ENCODE measurements at regions not wholly inside any gene's neighbourhood (a gene's known extent, or its start where the extent isn't known, plus 50 kb on each side); places are given as distances from the start of the nearest gene placed in this dataset.

DNA sequence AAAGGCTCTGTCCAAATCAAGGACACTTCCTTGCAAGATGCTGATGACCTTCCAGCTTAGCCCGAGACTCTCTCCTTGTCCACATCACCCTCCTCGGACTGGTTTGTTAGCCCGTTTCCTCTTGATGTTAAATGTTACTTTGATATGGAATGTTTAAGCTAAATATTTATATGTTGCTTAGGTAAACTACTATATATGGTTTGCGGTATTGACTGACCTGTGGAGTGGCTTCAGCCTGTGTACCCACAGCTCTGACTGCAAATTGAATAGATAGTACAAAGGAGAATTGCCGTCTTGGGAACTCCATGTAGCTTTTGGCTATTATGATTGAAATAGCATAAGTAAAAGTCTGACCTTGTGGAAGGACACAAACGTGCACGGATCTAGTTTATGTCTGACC, 422.0 kb downstream of the YTHDC2 start:
- H3K9me3 ChIP-seq (ENCODE audit: control extremely low read depth in 1 of 3, control insufficient read depth in 2 of 3, insufficient read depth in 1 of 3, low read length in 2 of 3) = no peaks in the 10 kb centered on the region
- TF ChIP-seq, protein P1, sequence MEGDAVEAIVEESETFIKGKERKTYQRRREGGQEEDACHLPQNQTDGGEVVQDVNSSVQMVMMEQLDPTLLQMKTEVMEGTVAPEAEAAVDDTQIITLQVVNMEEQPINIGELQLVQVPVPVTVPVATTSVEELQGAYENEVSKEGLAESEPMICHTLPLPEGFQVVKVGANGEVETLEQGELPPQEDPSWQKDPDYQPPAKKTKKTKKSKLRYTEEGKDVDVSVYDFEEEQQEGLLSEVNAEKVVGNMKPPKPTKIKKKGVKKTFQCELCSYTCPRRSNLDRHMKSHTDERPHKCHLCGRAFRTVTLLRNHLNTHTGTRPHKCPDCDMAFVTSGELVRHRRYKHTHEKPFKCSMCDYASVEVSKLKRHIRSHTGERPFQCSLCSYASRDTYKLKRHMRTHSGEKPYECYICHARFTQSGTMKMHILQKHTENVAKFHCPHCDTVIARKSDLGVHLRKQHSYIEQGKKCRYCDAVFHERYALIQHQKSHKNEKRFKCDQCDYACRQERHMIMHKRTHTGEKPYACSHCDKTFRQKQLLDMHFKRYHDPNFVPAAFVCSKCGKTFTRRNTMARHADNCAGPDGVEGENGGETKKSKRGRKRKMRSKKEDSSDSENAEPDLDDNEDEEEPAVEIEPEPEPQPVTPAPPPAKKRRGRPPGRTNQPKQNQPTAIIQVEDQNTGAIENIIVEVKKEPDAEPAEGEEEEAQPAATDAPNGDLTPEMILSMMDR (IDR thresholded peaks at IDR 0.05) = no peak
- TF ChIP-seq EZH2 (IDR thresholded peaks at IDR 0.05; ENCODE audit: borderline replicate concordance, insufficient read depth, low read depth, low read length, poor library complexity, severe bottlenecking) = no peak
- no peak overlapping the region for H3K9ac ChIP-seq (ENCODE audit: low read length)
- H3K4me3 Mint-ChIP-seq = no peak overlapping the region
- POLR2A ChIA-PET = no interaction called here
- no peak for DNase-seq
- no peak overlapping the region for H3K27ac ChIP-seq (ENCODE audit: low read length in 2 of 2)
- 100% methylated on average over 1 of the region's 7 CpGs for WGBS (ENCODE audit: insufficient coverage)
- H3K79me2 ChIP-seq (ENCODE audit: control insufficient read depth, insufficient read depth, low read length) = no peaks in the 10 kb centered on the region
- no peak for ATAC-seq (ENCODE audit: low read depth)
- H3K4me3 ChIP-seq (ENCODE audit: control extremely low read depth in 1 of 5, extremely low read depth in 1 of 5, insufficient read depth in 1 of 5, low read depth in 2 of 5, low read length in 4 of 5) = no peak overlapping the region
- no peaks in the 10 kb centered on the region for H3K9me3 Mint-ChIP-seq (ENCODE audit: insufficient read depth)
- no peaks in the 10 kb centered on the region for H3K36me3 ChIP-seq (replicated peaks in 1 of 2; ENCODE audit: control extremely low read depth in 1 of 2, control insufficient read depth in 1 of 2, extremely low read depth in 1 of 2, insufficient read depth in 2 of 2, low read length in 1 of 2)
- H3K27me3 Mint-ChIP-seq = no peaks in the 10 kb centered on the region
- no peaks in the 10 kb centered on the region for H3K4me1 ChIP-seq (ENCODE audit: control insufficient read depth in 2 of 2, insufficient read depth in 2 of 2, low read length in 2 of 2)
- no peaks in the 10 kb centered on the region for H3K4me1 Mint-ChIP-seq
- no peaks in the 10 kb centered on the region for H4K20me1 ChIP-seq (ENCODE audit: control insufficient read depth, insufficient read depth, low read length, poor library complexity, severe bottlenecking)
- H2AFZ ChIP-seq (ENCODE audit: insufficient read depth, low read depth, low read length, poor library complexity, severe bottlenecking) = no peak overlapping the region
- intact Hi-C loops (cut with micrococcal nuclease) = no loop called here
- H3K27ac Mint-ChIP-seq = no peak overlapping the region
- CTCF ChIA-PET = no interaction called here
- no peaks in the 10 kb centered on the region for H3K27me3 ChIP-seq (replicated peaks in 1 of 4; ENCODE audit: control extremely low read depth in 1 of 4, control insufficient read depth in 3 of 4, insufficient read depth in 4 of 4, low read length in 3 of 4)
- H3K4me2 ChIP-seq (replicated peaks; ENCODE audit: low read depth, low read length, poor library complexity, severe bottlenecking) = no peak overlapping the region

DNA sequence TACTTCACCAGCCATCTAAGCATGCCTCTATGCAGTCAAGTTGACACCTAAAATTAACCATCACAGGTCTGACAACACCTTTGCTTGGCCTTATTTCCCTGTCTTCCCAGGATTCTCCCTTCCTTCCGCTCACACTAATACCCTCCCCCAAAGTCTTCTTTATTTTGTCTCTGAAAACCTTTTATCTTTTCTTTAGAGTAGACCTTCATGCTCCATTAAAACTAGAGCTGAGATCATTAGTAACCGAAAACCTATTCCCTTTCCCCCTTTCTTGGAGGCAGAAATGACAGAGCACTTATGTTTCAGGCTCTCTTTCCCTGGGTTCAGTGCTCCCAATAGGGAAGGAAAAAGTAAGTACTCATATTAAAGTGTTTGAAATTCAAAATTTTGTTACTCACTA, 423.8 kb downstream of the YTHDC2 start:
- no peaks in the 10 kb centered on the region for H3K9me3 Mint-ChIP-seq (ENCODE audit: insufficient read depth)
- Histone ChIP-seq H3K36me3 (replicated peaks in 1 of 2; ENCODE audit: control extremely low read depth in 1 of 2, control insufficient read depth in 1 of 2, extremely low read depth in 1 of 2, insufficient read depth in 2 of 2, low read length in 1 of 2) (no peaks in the 10 kb centered on the region), H3K79me2 (ENCODE audit: control insufficient read depth, insufficient read depth, low read length) (no peaks in the 10 kb centered on the region), H3K9ac (ENCODE audit: low read length) (no peak overlapping the region), H4K20me1 (ENCODE audit: control insufficient read depth, insufficient read depth, low read length, poor library complexity, severe bottlenecking) (no peaks in the 10 kb centered on the region), H3K4me2 (replicated peaks; ENCODE audit: low read depth, low read length, poor library complexity, severe bottlenecking) (no peak overlapping the region), H3K27ac (ENCODE audit: low read length in 2 of 2) (no peak overlapping the region), H3K9me3 (ENCODE audit: control extremely low read depth in 1 of 3, control insufficient read depth in 2 of 3, insufficient read depth in 1 of 3, low read length in 2 of 3) (no peaks in the 10 kb centered on the region), H3K27me3 (replicated peaks in 1 of 4; ENCODE audit: control extremely low read depth in 1 of 4, control insufficient read depth in 3 of 4, insufficient read depth in 4 of 4, low read length in 3 of 4) (no peaks in the 10 kb centered on the region), H3K4me1 (ENCODE audit: control insufficient read depth in 2 of 2, insufficient read depth in 2 of 2, low read length in 2 of 2) (no peaks in the 10 kb centered on the region), H2AFZ (ENCODE audit: insufficient read depth, low read depth, low read length, poor library complexity, severe bottlenecking) (no peak overlapping the region), H3K4me3 (ENCODE audit: control extremely low read depth in 1 of 5, extremely low read depth in 1 of 5, insufficient read depth in 1 of 5, low read depth in 2 of 5, low read length in 4 of 5) (no peak overlapping the region)
- CTCF ChIA-PET = no interaction called here
- intact Hi-C loops (cut with micrococcal nuclease) = no loop called here
- no peak overlapping the region for H3K27ac Mint-ChIP-seq
- DNase-seq = no peak
- H3K27me3 Mint-ChIP-seq = no peaks in the 10 kb centered on the region
- no peak for TF ChIP-seq EZH2 (IDR thresholded peaks at IDR 0.05; ENCODE audit: borderline replicate concordance, insufficient read depth, low read depth, low read length, poor library complexity, severe bottlenecking)
- TF ChIP-seq, protein P1 (IDR thresholded peaks at IDR 0.05) = no peak
- 33% methylated on average over 1 of the region's 2 CpGs for WGBS (ENCODE audit: insufficient coverage)
- ATAC-seq (ENCODE audit: low read depth) = no peak
- H3K4me1 Mint-ChIP-seq = no peaks in the 10 kb centered on the region
- POLR2A ChIA-PET = no interaction called here
- no peak overlapping the region for H3K4me3 Mint-ChIP-seq

All from B cell (primary cell).